GM12878 (cell line): ENCODE measurements at regions not wholly inside any gene's neighbourhood (a gene's known extent, or its start where the extent isn't known, plus 50 kb on each side); places are given as distances from the start of the nearest gene placed in this dataset.

ENCODE experiments used
- ASH2L ChIP-seq: fragments of 300-600, 200-600 bp; sonication (generic); IDR thresholded peaks from 2 replicates; pipeline ENCODE4 v1.6.1; 2017; ENCODE audit warnings: low read depth, mild to moderate bottlenecking, borderline replicate concordance
- BRCA1 ChIP-seq: IDR thresholded peaks from 2 replicates; pipeline ENCODE4 v1.6.1; 2011; ENCODE audit warnings: low read depth, low read length, improper control_type of control experiment
- HDAC6 ChIP-seq: fragments of 200-600 bp; sonication (generic); IDR thresholded peaks from one replicate; pipeline ENCODE4 v1.8.0; 2017; ENCODE audit warnings: antibody characterized with exemption; ENCODE audit not compliant: unreplicated experiment
- JUND ChIP-seq: IDR thresholded peaks from 2 replicates; pipeline ENCODE4 v1.6.1; 2012; ENCODE audit warnings: low read depth, mild to moderate bottlenecking, low read length, improper control_type of control experiment, moderate library complexity
- MTA2 ChIP-seq: fragments of 450-650 bp; IDR thresholded peaks from 2 replicates; pipeline ENCODE4 v1.6.1; 2016; ENCODE audit warnings: low read depth, mild to moderate bottlenecking, moderate library complexity
- RUNX3 ChIP-seq: IDR thresholded peaks from 2 replicates; pipeline ENCODE4 v1.6.1; 2012; ENCODE audit warnings: low read length, inconsistent platforms
- TF ChIP-seq, protein P1 (sequence below): IDR thresholded peaks from 2 replicates; pipeline ENCODE4 v1.6.1; 2012; ENCODE audit warnings: low read depth, low read length, improper control_type of control experiment
- TF ChIP-seq, protein P2 (sequence below): fragments of 450-650 bp; IDR thresholded peaks from 2 replicates; pipeline ENCODE4 v1.6.1; 2016; ENCODE audit warnings: mild to moderate bottlenecking, moderate library complexity, borderline replicate concordance
- TF ChIP-seq, protein P3 (sequence below): fragments of 450-650 bp; IDR thresholded peaks from 2 replicates; pipeline ENCODE4 v1.6.1; 2017; ENCODE audit warnings: borderline replicate concordance

DNA sequence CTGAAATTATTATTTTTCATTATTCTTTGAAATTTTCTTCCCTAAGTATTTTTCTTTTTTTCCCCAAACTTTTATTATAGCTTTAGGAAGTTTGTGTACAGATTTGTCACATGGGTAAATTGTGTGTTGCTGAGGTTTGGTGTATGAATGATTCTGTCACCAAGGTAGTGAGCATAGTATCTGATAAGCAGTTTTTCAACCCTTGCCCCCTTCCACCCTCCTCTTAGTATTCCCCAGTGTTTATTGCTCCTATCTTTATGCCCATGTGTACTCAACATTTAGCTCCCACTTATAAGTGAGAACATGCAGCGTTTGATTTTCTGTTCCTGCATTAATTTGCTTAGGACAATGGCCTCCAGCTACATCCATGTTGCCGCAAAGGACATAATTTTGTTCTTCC lies 103.9 kb upstream of the MAGEB2 start (continued):
- TF ChIP-seq, protein P1, sequence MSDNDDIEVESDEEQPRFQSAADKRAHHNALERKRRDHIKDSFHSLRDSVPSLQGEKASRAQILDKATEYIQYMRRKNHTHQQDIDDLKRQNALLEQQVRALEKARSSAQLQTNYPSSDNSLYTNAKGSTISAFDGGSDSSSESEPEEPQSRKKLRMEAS: no peak
- no peak for TF ChIP-seq HDAC6
- TF ChIP-seq, protein P2, sequence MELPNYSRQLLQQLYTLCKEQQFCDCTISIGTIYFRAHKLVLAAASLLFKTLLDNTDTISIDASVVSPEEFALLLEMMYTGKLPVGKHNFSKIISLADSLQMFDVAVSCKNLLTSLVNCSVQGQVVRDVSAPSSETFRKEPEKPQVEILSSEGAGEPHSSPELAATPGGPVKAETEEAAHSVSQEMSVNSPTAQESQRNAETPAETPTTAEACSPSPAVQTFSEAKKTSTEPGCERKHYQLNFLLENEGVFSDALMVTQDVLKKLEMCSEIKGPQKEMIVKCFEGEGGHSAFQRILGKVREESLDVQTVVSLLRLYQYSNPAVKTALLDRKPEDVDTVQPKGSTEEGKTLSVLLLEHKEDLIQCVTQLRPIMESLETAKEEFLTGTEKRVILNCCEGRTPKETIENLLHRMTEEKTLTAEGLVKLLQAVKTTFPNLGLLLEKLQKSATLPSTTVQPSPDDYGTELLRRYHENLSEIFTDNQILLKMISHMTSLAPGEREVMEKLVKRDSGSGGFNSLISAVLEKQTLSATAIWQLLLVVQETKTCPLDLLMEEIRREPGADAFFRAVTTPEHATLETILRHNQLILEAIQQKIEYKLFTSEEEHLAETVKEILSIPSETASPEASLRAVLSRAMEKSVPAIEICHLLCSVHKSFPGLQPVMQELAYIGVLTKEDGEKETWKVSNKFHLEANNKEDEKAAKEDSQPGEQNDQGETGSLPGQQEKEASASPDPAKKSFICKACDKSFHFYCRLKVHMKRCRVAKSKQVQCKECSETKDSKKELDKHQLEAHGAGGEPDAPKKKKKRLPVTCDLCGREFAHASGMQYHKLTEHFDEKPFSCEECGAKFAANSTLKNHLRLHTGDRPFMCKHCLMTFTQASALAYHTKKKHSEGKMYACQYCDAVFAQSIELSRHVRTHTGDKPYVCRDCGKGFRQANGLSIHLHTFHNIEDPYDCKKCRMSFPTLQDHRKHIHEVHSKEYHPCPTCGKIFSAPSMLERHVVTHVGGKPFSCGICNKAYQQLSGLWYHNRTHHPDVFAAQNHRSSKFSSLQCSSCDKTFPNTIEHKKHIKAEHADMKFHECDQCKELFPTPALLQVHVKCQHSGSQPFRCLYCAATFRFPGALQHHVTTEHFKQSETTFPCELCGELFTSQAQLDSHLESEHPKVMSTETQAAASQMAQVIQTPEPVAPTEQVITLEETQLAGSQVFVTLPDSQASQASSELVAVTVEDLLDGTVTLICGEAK: no peak
- no peak for TF ChIP-seq MTA2
- no peak for TF ChIP-seq BRCA1
- no peak for TF ChIP-seq ASH2L
- TF ChIP-seq, protein P3, sequence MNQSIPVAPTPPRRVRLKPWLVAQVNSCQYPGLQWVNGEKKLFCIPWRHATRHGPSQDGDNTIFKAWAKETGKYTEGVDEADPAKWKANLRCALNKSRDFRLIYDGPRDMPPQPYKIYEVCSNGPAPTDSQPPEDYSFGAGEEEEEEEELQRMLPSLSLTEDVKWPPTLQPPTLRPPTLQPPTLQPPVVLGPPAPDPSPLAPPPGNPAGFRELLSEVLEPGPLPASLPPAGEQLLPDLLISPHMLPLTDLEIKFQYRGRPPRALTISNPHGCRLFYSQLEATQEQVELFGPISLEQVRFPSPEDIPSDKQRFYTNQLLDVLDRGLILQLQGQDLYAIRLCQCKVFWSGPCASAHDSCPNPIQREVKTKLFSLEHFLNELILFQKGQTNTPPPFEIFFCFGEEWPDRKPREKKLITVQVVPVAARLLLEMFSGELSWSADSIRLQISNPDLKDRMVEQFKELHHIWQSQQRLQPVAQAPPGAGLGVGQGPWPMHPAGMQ: no peak
- no peak for TF ChIP-seq RUNX3
- TF ChIP-seq JUND: no peak
- TF ChIP-seq, all 136 proteins: peak for 0
